Frontal cortex (tissue), 3 donors: ENCODE measurements at regions not wholly inside any gene's neighbourhood (a gene's known extent, or its start where the extent isn't known, plus 50 kb on each side); places are given as distances from the start of the nearest gene placed in this dataset.

Source experiments
- DNase-seq, 2 donors: peaks; one replicate each; pipeline ENCODE4 v3.0.0; 2012; ENCODE audit warnings: low spot score in 2 of 2
- FAIRE-seq: peaks from 2 replicates; lab custom pipeline; 2012; peaks lifted over from hg19 to GRCh38; lab: Jason Lieb, UNC
- donor health status: control.
- donor health status: control.
- donor health status: control.

GRCh38 chr3:148093753-148094152 is 604.0 kb upstream of the AGTR1 start:
- DNase-seq, result no peak
- FAIRE-seq, result no peak

DNA sequence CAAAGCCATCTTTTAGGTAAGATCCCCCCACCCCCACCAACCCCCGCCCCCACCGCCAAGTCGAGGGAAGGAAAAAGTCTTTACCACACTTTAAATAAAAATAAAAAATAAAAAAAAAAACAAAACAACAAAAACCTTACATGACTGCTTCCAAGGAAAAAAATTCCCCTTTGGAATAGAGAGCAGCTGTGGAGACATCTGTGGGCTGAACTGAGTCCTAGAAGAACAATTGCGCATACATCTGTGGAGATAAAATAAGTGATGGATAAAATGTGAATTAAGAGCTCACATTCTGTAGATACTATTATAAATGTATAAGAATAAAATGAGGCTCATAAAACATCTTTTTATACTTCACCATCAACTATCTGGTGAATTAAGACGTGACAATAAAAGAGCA is 601.7 kb upstream of the AGTR1 start:
- FAIRE-seq, result no peak
- DNase-seq, result no peak

DNA sequence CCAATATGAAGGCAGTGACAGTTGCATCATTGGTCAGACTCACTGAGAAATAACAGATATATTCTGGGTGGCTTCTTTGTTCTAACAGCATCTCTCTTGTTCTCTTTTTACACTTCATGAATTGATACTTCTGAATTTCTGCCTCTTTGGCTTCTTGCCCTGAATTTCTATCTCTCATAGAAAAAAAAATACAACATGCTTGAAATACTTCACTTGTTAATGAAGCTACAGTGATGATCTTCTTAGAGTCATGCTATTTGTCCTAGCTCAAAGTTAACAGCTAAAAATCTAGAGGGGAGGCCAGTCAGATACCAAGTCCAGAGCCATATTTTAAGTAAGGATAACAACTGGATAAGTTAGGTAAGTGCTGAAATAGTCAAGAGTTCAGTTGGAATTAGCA is 597.2 kb upstream of the AGTR1 start:
- no peak for DNase-seq
- no peak for FAIRE-seq

DNA sequence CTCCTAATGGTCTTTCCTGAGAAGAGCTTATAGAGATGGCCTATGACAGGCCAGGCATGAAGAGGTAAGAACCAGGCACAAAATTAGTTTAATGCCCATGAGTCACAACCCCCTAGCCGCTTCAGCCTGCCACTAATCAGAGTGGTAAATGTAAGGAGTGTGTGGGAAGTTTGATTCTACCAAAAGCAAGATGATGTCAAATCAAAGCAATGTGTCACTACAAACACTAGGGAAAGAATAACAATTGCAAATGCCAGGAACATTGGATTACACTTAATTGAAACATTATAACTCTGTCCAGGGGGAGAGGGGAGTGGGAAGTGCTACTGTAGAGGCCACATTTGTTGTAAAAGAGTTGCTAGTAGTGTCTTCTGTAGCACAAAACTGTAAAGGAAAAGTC is 596.6 kb upstream of the AGTR1 start:
- FAIRE-seq (no peak), DNase-seq (no peak)

DNA sequence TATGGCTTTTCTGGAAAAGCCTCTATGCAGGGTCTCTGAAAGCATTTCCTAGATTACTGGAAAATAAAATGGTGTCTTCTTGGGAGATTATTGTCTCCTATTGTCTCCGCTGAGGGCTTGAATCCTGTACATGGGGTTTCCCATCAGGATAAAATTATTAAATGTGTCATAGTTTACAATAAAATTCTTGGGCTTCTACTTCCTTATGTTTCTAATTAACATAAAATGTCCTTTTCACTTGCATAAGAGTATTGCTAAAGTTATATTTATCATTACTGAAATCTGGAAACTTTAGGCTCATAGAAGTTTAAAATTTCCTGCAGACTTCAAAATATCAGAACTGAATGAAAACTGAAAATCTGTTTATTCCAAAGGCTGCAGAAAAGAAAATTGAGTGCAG is 595.5 kb upstream of the AGTR1 start:
- FAIRE-seq (no peak), DNase-seq (no peak)

DNA sequence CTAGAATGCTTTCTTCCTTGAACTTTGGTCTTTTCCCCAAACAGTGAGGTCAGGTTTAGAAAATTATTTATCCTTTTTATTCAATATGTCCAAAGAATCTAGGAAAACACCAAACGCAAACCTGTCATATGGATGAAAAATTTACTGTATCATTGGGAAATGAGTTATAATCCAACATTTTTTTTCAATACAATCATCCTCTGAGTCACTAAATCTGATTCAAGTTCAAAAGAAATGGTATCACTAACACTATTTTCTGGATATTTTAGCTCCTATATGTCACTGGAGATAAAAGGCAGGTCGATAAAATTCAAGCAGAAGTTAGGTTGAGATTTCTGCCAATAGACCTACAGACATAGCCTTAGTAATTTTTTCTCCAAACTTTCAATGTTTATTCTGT is 591.6 kb upstream of the AGTR1 start:
- FAIRE-seq, result no peak
- no peak for DNase-seq

DNA sequence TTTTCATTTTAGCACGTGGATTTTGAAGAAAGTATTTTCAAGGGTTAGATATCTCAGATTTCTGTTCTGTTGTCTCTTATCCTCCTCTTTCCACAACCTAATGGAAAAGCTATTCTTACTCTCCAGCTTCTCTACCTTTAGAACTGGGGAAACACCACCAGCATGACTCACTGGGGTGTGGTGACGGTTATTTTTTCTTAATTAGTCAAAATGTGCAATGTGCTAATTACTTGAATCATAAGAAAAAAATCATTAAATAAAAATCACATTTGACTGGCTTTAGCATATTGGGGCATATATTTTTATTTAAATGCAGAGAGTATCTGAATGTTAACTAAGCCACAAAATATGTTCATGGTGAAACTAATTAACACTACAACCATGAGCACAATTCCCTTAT is 570.7 kb upstream of the AGTR1 start:
- FAIRE-seq (no peak), DNase-seq (no peak)

GRCh38 chr3:148128136-148128535 is 569.6 kb upstream of the AGTR1 start:
- DNase-seq (no peak), FAIRE-seq (no peak)

- FAIRE-seq, result no peak
- DNase-seq, result no peak
Measured at GRCh38 chr3:148131990-148132638, 565.6 kb upstream of the AGTR1 start.

DNA sequence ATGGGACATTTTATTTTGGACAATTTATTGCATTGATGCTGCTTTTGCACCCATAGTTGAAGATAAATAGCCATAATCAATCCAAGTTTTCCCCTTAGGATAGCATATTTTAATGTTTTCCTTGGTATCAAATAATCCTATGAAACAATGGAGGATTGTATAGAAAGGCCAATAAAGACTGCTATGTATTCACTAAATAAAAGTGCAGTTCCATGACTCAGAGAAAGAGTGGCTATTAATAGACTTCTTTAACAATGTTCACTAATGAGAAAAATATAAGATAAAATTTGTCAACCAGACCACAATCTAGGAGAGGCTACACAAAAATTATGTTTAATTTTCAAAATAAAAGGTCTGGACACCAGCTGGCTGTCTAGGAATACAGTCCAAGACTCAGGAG is 560.9 kb upstream of the AGTR1 start:
- DNase-seq (no peak), FAIRE-seq (no peak)

DNA sequence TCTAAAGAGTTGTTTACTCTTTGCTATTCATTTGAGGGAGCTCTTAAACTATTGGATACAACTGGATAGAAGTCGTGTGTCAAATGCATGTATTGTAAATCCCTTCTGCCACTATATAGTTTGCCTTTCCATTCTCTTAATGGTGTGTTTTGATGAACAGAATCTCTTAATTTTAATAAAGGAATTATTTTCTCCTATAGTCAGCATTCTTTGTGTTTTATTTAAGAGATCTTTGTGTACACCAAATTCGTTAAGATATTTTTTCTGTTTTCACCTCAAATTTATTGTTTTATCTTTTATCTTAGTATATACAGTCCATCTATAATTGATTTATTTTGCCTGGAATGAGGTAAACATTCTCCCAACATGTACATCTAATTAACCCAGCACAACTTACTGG is 551.5 kb upstream of the AGTR1 start:
- DNase-seq (no peak), FAIRE-seq (no peak)

GRCh38 chr3:148146947-148147826 is 550.5 kb upstream of the AGTR1 start:
- DNase-seq, result no peak
- no peak for FAIRE-seq

GRCh38 chr3:148147903-148148302 is 549.8 kb upstream of the AGTR1 start:
- DNase-seq (no peak), FAIRE-seq (no peak)

DNA sequence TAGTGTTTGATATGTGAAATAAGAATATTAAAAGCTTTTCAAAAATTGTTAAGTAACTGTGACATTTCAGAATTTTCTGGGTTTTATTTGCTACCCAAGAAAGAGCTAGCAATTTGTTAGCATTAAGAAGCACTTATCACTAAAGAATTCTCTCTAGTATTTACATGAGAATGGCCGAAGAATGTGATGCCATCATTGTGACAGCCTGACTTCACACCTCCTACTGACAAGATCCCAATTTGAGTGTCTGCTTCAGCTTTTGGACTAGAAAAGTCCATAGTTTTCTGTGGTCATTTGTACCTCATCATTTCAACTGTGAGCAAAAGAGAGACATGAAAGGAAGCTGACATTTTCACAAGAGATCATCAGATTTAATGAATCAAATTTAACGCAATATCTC is 548.1 kb upstream of the AGTR1 start:
- DNase-seq (no peak), FAIRE-seq (no peak)

GRCh38 chr3:148150141-148150540 is 547.6 kb upstream of the AGTR1 start:
- DNase-seq (no peak), FAIRE-seq (no peak)

- no peak for DNase-seq
- FAIRE-seq, result peak; percentile 67
Measured at GRCh38 chr3:148158210-148158609, 539.5 kb upstream of the AGTR1 start.

GRCh38 chr3:148162132-148162531 is 535.6 kb upstream of the AGTR1 start:
- DNase-seq (no peak), FAIRE-seq (no peak)

GRCh38 chr3:148168347-148168746 is 529.4 kb upstream of the AGTR1 start:
- DNase-seq, result no peak
- no peak for FAIRE-seq

DNA sequence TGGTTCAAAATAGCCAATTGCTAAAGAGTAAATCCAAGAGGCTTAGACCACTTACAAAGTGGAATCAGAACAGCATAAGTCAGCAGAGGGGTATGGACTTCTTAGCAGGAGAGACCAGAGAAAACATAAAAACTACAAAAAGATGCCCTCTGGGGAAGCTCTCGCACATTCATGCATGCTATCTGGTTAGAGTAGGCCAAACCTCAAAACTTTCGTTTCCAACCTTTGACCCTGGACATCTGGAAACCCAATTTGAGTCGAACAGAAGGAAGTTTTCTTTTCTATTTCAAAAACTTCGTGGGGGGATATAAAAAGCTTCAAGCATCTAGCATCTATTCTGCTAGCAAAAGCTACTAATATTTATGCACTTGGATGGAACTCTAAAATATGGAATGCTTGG is 523.9 kb upstream of the AGTR1 start:
- FAIRE-seq (no peak), DNase-seq (no peak)

- DNase-seq, result no peak
- FAIRE-seq, result no peak
Measured at GRCh38 chr3:148175214-148175613, 522.5 kb upstream of the AGTR1 start.

GRCh38 chr3:148178503-148178902 is 519.2 kb upstream of the AGTR1 start:
- no peak for FAIRE-seq
- no peak for DNase-seq

DNA sequence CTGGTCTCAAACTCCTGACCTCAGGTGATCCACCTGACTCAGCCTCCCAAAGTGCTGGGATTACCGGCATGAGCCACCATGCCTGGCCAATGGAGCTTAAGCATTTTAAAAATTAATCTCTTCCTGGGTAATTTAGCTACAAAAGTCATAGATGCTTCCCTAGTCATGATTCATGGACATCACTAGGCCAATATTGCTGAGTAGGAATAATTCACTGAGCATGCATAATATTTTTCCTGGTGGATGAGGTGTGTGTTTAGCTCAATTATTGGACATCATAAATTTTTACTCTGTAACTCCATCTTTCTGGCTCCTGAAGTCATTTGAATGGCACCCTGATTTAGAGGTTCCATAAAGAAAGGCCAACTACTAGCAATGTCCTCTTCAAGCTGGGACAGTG is 512.9 kb upstream of the AGTR1 start:
- no peak for FAIRE-seq
- no peak for DNase-seq
